Peyer's patch (tissue), 4 donors: ENCODE measurements at regions not wholly inside any gene's neighbourhood (a gene's known extent, or its start where the extent isn't known, plus 50 kb on each side); places are given as distances from the start of the nearest gene placed in this dataset.

Experiments
- DNase-seq, 3 donors: peaks; one replicate each; pipeline ENCODE4 v3.0.0-alpha.2; 2017 to 2019
- H3K27ac ChIP-seq, 4 donors: fragments of 200-600 bp; sonication (generic); one replicate each; pipeline ENCODE4 v1.5.1; 2016 to 2019
- H3K27me3 ChIP-seq, 2 donors: fragments of 200-600 bp; sonication (generic); one replicate each; pipeline ENCODE4 v1.5.1; 2019
- H3K36me3 ChIP-seq, 3 donors: fragments of 200-600 bp; sonication (generic); one replicate each; pipeline ENCODE4 v1.5.1; 2016 to 2019
- H3K4me1 ChIP-seq, 4 donors: fragments of 200-600 bp; sonication (generic); one replicate each; pipeline ENCODE4 v1.5.1; 2016 to 2019
- H3K4me3 ChIP-seq, 4 donors: fragments of 200-600 bp; sonication (generic); 1 replicate in 3 of 4; 2 replicates in 1 of 4; pipeline ENCODE4 v1.5.1; 2016 to 2019; ENCODE audit warnings: mild to moderate bottlenecking in 1 of 4
- H3K9me3 ChIP-seq, 4 donors: fragments of 200-600 bp; sonication (generic); one replicate each; pipeline ENCODE4 v1.5.1; 2016 to 2019; ENCODE audit warnings: mild to moderate bottlenecking in 1 of 4
- POLR2A ChIP-seq, 2 donors: fragments of 450-650 bp; IDR thresholded peaks; one replicate each; pipeline ENCODE4 v1.5.1; 2017; ENCODE audit warnings: antibody characterized with exemption in 2 of 2, mild to moderate bottlenecking in 2 of 2, moderate library complexity in 2 of 2
- TF ChIP-seq, protein P1 (sequence below), 6 experiments: fragments of 450-650 bp in 4 of 6; fragments of 200-600 bp in 2 of 6; sonication (generic) in 1 of 6; IDR thresholded peaks; one replicate each; pipeline ENCODE4 v1.5.1; 2017 to 2019; ENCODE audit warnings: antibody characterized with exemption in 6 of 6, mild to moderate bottlenecking in 3 of 6, moderate library complexity in 1 of 6

DNA sequence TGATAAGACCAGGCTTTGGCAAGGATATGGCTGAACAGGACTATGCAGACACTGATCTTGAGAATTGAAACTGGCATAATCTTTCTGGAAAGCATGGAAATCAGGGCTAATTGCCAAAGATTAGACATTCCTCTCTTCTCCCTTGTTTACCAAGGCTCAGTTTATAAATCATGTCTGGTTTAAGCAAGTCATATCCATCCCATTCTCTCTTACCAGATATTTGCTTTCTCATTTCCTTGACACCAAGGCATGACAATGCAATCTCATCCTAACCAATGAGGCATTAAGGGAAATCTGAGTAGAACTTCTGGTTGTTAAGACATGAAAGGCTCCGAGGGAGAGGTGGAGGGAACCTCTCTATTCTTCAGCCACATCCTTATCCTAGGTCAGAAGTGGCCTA is 110.3 kb upstream of the CEP85L start:
- H3K27me3 ChIP-seq = no peaks in the 10 kb centered on the region
- no peak for TF ChIP-seq POLR2A (IDR thresholded peaks at IDR 0.05)
- TF ChIP-seq, protein P1, sequence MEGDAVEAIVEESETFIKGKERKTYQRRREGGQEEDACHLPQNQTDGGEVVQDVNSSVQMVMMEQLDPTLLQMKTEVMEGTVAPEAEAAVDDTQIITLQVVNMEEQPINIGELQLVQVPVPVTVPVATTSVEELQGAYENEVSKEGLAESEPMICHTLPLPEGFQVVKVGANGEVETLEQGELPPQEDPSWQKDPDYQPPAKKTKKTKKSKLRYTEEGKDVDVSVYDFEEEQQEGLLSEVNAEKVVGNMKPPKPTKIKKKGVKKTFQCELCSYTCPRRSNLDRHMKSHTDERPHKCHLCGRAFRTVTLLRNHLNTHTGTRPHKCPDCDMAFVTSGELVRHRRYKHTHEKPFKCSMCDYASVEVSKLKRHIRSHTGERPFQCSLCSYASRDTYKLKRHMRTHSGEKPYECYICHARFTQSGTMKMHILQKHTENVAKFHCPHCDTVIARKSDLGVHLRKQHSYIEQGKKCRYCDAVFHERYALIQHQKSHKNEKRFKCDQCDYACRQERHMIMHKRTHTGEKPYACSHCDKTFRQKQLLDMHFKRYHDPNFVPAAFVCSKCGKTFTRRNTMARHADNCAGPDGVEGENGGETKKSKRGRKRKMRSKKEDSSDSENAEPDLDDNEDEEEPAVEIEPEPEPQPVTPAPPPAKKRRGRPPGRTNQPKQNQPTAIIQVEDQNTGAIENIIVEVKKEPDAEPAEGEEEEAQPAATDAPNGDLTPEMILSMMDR (IDR thresholded peaks at IDR 0.05) = no peak
- no peaks in the 10 kb centered on the region for H3K36me3 ChIP-seq
- no peak overlapping the region for H3K27ac ChIP-seq
- H3K4me1 ChIP-seq = no peaks in the 10 kb centered on the region
- no peak for DNase-seq
- no peaks in the 10 kb centered on the region for H3K9me3 ChIP-seq
- no peak overlapping the region for H3K4me3 ChIP-seq

DNA sequence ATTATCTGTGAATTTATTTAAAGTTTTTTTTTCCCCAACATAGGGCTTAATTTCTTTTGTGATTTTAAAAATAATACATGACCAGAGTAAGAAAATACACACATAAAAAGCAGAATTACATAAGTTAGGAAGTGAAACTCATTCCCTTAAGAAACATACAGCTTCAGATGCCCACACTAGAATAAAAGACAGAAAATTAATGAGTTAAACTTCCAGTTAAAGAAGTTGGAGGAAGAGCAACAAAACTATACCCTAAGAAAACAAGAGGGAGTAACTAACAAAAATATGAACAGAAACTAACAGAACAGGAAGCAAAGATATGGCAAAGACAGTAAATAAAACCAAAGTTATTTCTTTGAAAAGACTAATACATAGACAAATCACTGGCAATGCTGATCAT is 107.6 kb upstream of the CEP85L start:
- H3K27me3 ChIP-seq = no peaks in the 10 kb centered on the region
- H3K9me3 ChIP-seq = no peaks in the 10 kb centered on the region
- H3K4me3 ChIP-seq = no peak overlapping the region
- no peak for TF ChIP-seq POLR2A (IDR thresholded peaks at IDR 0.05)
- TF ChIP-seq, protein P1 (IDR thresholded peaks at IDR 0.05) = no peak
- no peaks in the 10 kb centered on the region for H3K4me1 ChIP-seq
- H3K36me3 ChIP-seq = no peaks in the 10 kb centered on the region
- H3K27ac ChIP-seq = no peak overlapping the region
- no peak for DNase-seq

DNA sequence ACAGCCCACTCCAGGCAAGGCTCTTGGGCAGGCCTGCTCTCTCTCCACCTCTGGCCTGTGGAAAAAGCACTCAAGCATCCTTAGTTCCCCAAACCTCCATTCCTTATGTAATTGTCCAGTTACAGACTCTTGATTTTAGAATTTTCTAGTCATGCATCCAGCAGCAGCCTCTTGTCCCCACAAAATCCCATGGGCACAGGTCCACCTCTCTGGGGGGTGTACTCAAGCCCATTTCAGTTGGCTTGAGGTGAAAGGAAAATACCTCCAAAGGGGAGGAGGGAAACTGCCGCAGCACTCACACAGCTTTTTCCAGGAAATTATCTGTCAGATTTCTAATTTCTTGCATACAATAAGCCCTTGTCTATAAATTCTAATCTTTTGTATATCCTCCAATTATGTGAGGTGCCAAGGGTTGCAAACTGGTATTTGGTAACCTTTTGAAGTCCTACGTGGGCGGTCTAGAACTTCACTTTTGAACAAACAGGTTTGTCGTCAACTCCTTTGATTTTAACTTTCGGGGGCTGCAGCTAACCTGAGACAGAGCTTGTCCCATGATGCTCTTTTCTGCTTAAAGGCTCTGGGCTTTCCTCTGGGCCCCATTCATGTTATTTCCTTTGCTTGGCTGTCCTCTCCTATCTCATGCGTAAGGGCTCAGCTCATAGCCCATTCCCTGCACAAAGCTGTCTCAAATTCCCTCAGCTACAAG is 104.7 kb upstream of the CEP85L start:
- Histone ChIP-seq H3K36me3 (no peaks in the 10 kb centered on the region), H3K27ac (no peak overlapping the region), H3K4me3 (no peak overlapping the region), H3K27me3 (no peaks in the 10 kb centered on the region), H3K9me3 (no peaks in the 10 kb centered on the region), H3K4me1 (no peaks in the 10 kb centered on the region)
- no peak for DNase-seq
- TF ChIP-seq, protein P1 (IDR thresholded peaks at IDR 0.05) = no peak
- TF ChIP-seq POLR2A (IDR thresholded peaks at IDR 0.05) = no peak

DNA sequence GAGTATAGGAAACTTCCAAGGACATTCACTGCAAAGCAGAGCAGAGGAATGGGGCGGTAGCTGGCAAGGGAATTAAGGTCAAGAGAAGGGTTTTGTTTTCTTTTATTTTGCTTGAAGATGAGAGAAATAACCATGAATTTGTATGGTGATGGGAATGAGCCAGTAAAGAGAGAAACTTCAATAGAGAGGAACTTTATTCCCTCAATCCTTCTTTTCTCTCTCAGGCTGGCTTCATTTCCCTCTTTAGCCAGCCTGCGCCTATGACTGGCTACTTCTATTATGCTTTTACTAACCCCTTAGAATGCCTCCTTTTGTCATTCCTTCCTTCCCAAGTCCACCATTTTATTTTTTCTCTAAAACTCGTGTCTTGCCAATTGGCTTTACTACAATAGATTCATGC is 101.4 kb upstream of the CEP85L start:
- no peaks in the 10 kb centered on the region for H3K4me1 ChIP-seq
- no peak overlapping the region for H3K4me3 ChIP-seq
- H3K9me3 ChIP-seq = no peaks in the 10 kb centered on the region
- no peaks in the 10 kb centered on the region for H3K36me3 ChIP-seq
- TF ChIP-seq POLR2A (IDR thresholded peaks at IDR 0.05) = no peak
- TF ChIP-seq, protein P1 (IDR thresholded peaks at IDR 0.05) = no peak
- no peak for DNase-seq
- H3K27me3 ChIP-seq = no peaks in the 10 kb centered on the region
- no peak overlapping the region for H3K27ac ChIP-seq

DNA sequence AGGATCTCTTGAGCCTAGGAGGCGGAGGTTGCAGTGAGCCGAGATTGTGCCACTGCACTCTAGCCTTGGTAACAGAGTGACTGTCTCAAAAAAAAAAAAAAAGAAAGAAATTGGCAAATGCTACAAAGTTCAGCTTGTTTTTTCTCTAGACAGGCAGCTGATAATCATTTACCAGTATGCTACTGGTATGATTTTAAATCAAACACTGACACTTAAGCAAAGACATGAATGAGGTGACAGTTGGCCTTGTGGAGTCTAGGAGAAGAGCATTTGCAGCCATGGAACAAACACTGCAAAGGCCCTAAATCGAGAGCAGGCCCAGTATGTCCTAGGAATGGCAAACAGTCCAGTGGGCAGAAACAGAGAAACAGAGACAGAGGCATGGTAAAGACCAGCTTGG is 99.7 kb upstream of the CEP85L start:
- no peaks in the 10 kb centered on the region for H3K27me3 ChIP-seq
- H3K27ac ChIP-seq = no peak overlapping the region
- no peak for DNase-seq
- no peak overlapping the region for H3K4me3 ChIP-seq
- TF ChIP-seq POLR2A (IDR thresholded peaks at IDR 0.05) = no peak
- TF ChIP-seq, protein P1 (IDR thresholded peaks at IDR 0.05) = no peak
- no peaks in the 10 kb centered on the region for H3K36me3 ChIP-seq
- H3K4me1 ChIP-seq = no peaks in the 10 kb centered on the region
- no peaks in the 10 kb centered on the region for H3K9me3 ChIP-seq

DNA sequence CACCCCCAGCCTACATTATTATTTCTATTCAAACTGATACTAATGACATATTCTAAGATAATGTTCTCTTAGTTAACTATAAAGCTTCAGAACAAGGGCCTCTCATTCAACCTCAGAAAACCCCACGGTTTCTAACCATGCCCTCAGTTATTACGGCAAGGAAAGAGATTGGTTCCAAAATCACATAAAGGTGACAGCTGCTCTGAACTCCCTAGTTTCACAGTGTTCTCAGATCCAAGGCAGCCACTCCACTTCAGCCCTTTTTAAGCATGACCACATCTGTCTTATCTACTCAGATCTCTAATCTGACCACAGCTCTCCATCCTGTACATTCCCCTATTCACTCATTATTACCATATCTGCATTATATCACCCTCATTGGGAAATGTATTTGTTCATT is 98.8 kb upstream of the CEP85L start:
- Histone ChIP-seq H3K27ac (no peak overlapping the region), H3K4me3 (no peak overlapping the region), H3K27me3 (no peaks in the 10 kb centered on the region), H3K4me1 (no peaks in the 10 kb centered on the region), H3K36me3 (no peaks in the 10 kb centered on the region), H3K9me3 (no peaks in the 10 kb centered on the region)
- TF ChIP-seq, protein P1 (IDR thresholded peaks at IDR 0.05) = no peak
- no peak for TF ChIP-seq POLR2A (IDR thresholded peaks at IDR 0.05)
- no peak for DNase-seq
